NCI-H2196 (cell line): ENCODE measurements at regions not wholly inside any gene's neighbourhood (a gene's known extent, or its start where the extent isn't known, plus 50 kb on each side); places are given as distances from the start of the nearest gene placed in this dataset.
"Not testable (repeated sequence)": the region's sequence is repeated elsewhere in the genome, so short reads cannot be mapped to it uniquely, and the experiment has no call there.

ENCODE experiments used
- DNase-seq: peaks from one replicate; lab custom pipeline; 2025; ENCODE audit not compliant: unreplicated experiment; lab: John Stamatoyannopoulos, UW

- DNase-seq = no peak
These were observed 276.2 kb upstream of the SEMA3C start for GRCh38 chr7:81195033-81195432.

- DNase-seq = no peak
These were observed 272.3 kb upstream of the SEMA3C start for GRCh38 chr7:81190997-81191768.

- no peak for DNase-seq
These were observed 268.9 kb upstream of the SEMA3C start for GRCh38 chr7:81187753-81188152.

- no peak for DNase-seq
These were observed 267.8 kb upstream of the SEMA3C start for GRCh38 chr7:81186691-81187090.

GRCh38 chr7:81185072-81185471 lies 266.2 kb upstream of the SEMA3C start:
- no peak for DNase-seq

- no peak for DNase-seq
These were observed 264.5 kb upstream of the SEMA3C start for GRCh38 chr7:81183326-81183725.

- not testable (repeated sequence) for DNase-seq
These were observed 263.2 kb upstream of the SEMA3C start for GRCh38 chr7:81182056-81182455.

GRCh38 chr7:81181066-81181465 lies 262.2 kb upstream of the SEMA3C start:
- no peak for DNase-seq

GRCh38 chr7:81180573-81180972 lies 261.7 kb upstream of the SEMA3C start:
- DNase-seq = no peak

- no peak for DNase-seq
These were observed 256.6 kb upstream of the SEMA3C start for GRCh38 chr7:81175275-81175940.

GRCh38 chr7:81173766-81174281 lies 255.0 kb upstream of the SEMA3C start:
- no peak for DNase-seq

- no peak for DNase-seq
These were observed 251.4 kb upstream of the SEMA3C start for GRCh38 chr7:81170291-81170690.

- DNase-seq = no peak
These were observed 249.1 kb upstream of the SEMA3C start for GRCh38 chr7:81167934-81168333.

- no peak for DNase-seq
These were observed 246.2 kb upstream of the SEMA3C start for GRCh38 chr7:81165070-81165469.

- no peak for DNase-seq
These were observed 244.1 kb upstream of the SEMA3C start for GRCh38 chr7:81162771-81163525.

- no peak for DNase-seq
These were observed 243.4 kb upstream of the SEMA3C start for GRCh38 chr7:81162234-81162633.

- DNase-seq = no peak
These were observed 242.7 kb upstream of the SEMA3C start for GRCh38 chr7:81161451-81162075.

- DNase-seq = no peak
These were observed 240.6 kb upstream of the SEMA3C start for GRCh38 chr7:81159402-81159801.

GRCh38 chr7:81158189-81158588 lies 239.3 kb upstream of the SEMA3C start:
- no peak for DNase-seq

GRCh38 chr7:81155654-81156373 lies 237.0 kb upstream of the SEMA3C start:
- DNase-seq = no peak

- no peak for DNase-seq
These were observed 235.7 kb upstream of the SEMA3C start for GRCh38 chr7:81154565-81154964.
